Mesenchymal stem cell (in vitro differentiated cells and primary cell): ENCODE measurements at regions not wholly inside any gene's neighbourhood (a gene's known extent, or its start where the extent isn't known, plus 50 kb on each side); places are given as distances from the start of the nearest gene placed in this dataset.

Source experiments
- DNase-seq: peaks from one replicate; pipeline ENCODE4 v3.0.0-alpha.2; 2013
- H2AFZ ChIP-seq: one replicate; pipeline ENCODE4 v1.6.1; 2013; ENCODE audit warnings: low read depth, mild to moderate bottlenecking, control low read depth, inconsistent platforms, low read length, moderate library complexity
- H2AK5ac ChIP-seq: 2 replicates; pipeline ENCODE4 v1.6.1; 2013; ENCODE audit warnings: low read length, moderate library complexity, mild to moderate bottlenecking, inconsistent platforms; ENCODE audit not compliant: severe bottlenecking
- H2BK120ac ChIP-seq: one replicate; pipeline ENCODE4 v1.6.1; 2013; ENCODE audit warnings: low read depth, mild to moderate bottlenecking, inconsistent platforms, low read length, moderate library complexity
- H2BK12ac ChIP-seq, 2 experiments: one replicate each; pipeline ENCODE4 v1.6.1; 2013; ENCODE audit warnings: inconsistent platforms in 2 of 2, low read length in 2 of 2, mild to moderate bottlenecking in 2 of 2, moderate library complexity in 2 of 2, control low read depth in 1 of 2
- H2BK15ac ChIP-seq: one replicate; pipeline ENCODE4 v1.6.1; 2013; ENCODE audit warnings: mild to moderate bottlenecking, low read depth, inconsistent platforms; ENCODE audit not compliant: poor library complexity, severe bottlenecking
- H2BK5ac ChIP-seq: 2 replicates; pipeline ENCODE4 v1.6.1; 2013; ENCODE audit warnings: low read depth, mild to moderate bottlenecking, low read length, control low read depth, inconsistent platforms; ENCODE audit not compliant: poor library complexity, severe bottlenecking
- H3K14ac ChIP-seq, 2 experiments: one replicate each; pipeline ENCODE4 v1.6.1; 2013; ENCODE audit warnings: inconsistent platforms in 2 of 2, low read length in 2 of 2, control low read depth in 1 of 2, mild to moderate bottlenecking in 1 of 2, moderate library complexity in 1 of 2
- H3K18ac ChIP-seq, 2 experiments: one replicate each; pipeline ENCODE4 v1.6.1; 2013; ENCODE audit warnings: inconsistent platforms in 2 of 2, low read length in 2 of 2, control low read depth in 1 of 2, low read depth in 1 of 2, mild to moderate bottlenecking in 1 of 2
- H3K23ac ChIP-seq, 2 experiments: one replicate each; pipeline ENCODE4 v1.6.1; 2013; ENCODE audit warnings: inconsistent platforms in 2 of 2, low read length in 2 of 2, mild to moderate bottlenecking in 2 of 2, moderate library complexity in 2 of 2, control low read depth in 1 of 2
- H3K27ac ChIP-seq: 2 replicates; pipeline ENCODE4 v1.5.1; 2013; ENCODE audit warnings: mild to moderate bottlenecking, moderate library complexity, low read length, control low read depth, inconsistent platforms; ENCODE audit not compliant: poor library complexity, severe bottlenecking
- H3K27me3 ChIP-seq, 2 experiments: 2 replicates each; pipeline versions ENCODE4 v1.6.1 to v1.7.0; 2013; ENCODE audit warnings: low read length in 2 of 2, mild to moderate bottlenecking in 2 of 2, moderate library complexity in 2 of 2, control low read depth in 1 of 2, inconsistent platforms in 1 of 2; ENCODE audit not compliant: control insufficient read depth in 1 of 2, insufficient read depth in 1 of 2
- H3K36me3 ChIP-seq, 2 experiments: 2 replicates each; pipeline versions ENCODE4 v1.6.1 to v1.7.0; 2013; ENCODE audit warnings: low read length in 2 of 2, control low read depth in 1 of 2, inconsistent platforms in 1 of 2, low read depth in 1 of 2, mild to moderate bottlenecking in 1 of 2; ENCODE audit not compliant: insufficient read depth in 2 of 2, control insufficient read depth in 1 of 2
- H3K4ac ChIP-seq, 2 experiments: one replicate each; pipeline ENCODE4 v1.6.1; 2013; ENCODE audit warnings: inconsistent platforms in 2 of 2, low read length in 2 of 2, mild to moderate bottlenecking in 2 of 2, moderate library complexity in 2 of 2, control low read depth in 1 of 2, low read depth in 1 of 2
- H3K4me1 ChIP-seq: 2 replicates; pipeline ENCODE4 v1.6.1; 2013; ENCODE audit warnings: low read depth, low read length, control low read depth; ENCODE audit not compliant: control insufficient read depth, insufficient read depth
- H3K4me2 ChIP-seq: 2 replicates; pipeline ENCODE4 v1.6.1; 2013; ENCODE audit warnings: low read length, mild to moderate bottlenecking, inconsistent platforms; ENCODE audit not compliant: poor library complexity, severe bottlenecking
- H3K4me3 ChIP-seq, 2 experiments: 2 replicates each; pipeline versions ENCODE4 v1.5.1 to v1.7.0; 2013; ENCODE audit warnings: low read length in 2 of 2, mild to moderate bottlenecking in 2 of 2, control low read depth in 1 of 2, low read depth in 1 of 2; ENCODE audit not compliant: insufficient read depth in 1 of 2
- H3K79me1 ChIP-seq: replicated peaks from 2 replicates; pipeline ENCODE4 v1.6.1; 2013; ENCODE audit warnings: mild to moderate bottlenecking, control low read depth, low read length, inconsistent platforms; ENCODE audit not compliant: poor library complexity, severe bottlenecking
- H3K9ac ChIP-seq: 2 replicates; pipeline ENCODE4 v1.7.0; 2013; ENCODE audit warnings: mild to moderate bottlenecking, low read length, moderate library complexity
- H3K9me3 ChIP-seq: 2 replicates; pipeline ENCODE4 v1.7.0; 2013; ENCODE audit warnings: mild to moderate bottlenecking, low read length; ENCODE audit not compliant: control insufficient read depth
- H4K8ac ChIP-seq: one replicate; pipeline ENCODE4 v1.6.1; 2013; ENCODE audit warnings: inconsistent platforms, mild to moderate bottlenecking, low read length, moderate library complexity
- H4K91ac ChIP-seq: one replicate; pipeline ENCODE4 v1.6.1; 2013; ENCODE audit warnings: mild to moderate bottlenecking, low read length, inconsistent platforms
- WGBS: methylation state at CpG from one replicate; pipeline ENCODE4 v1.1.7; 2013; ENCODE audit warnings: mixed read lengths; 5-methylcytosine and 5-hydroxymethylcytosine counted together

DNA sequence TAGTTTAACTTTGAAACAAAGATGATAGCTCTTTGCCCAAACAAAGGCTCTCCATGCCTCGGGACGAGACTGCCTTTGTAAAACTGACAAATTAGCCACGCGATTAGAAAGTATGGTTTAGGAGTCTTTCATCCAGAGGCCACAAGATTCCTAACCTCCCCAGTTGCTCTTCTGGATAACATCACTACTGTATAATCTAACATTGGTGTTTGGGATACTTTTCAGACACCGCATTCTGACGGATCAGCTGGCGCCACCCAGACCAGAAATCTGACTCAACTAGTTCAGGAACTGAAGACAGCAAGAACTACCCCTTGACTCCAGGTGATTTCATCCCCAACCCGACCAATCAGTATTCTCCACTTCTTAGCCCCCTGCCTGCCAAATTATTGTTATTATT is 98.1 kb upstream of the TEX13D start:
- Histone ChIP-seq H2AFZ (no peak overlapping the region), H2BK5ac (no peak overlapping the region), H4K91ac (no peak overlapping the region), H3K4ac (no peak overlapping the region), H3K14ac (no peak overlapping the region), H3K9ac (no peak overlapping the region), H2BK12ac (no peak overlapping the region), H3K23ac (no peak overlapping the region), H3K4me2 (no peak overlapping the region), H3K18ac (no peak overlapping the region), H3K27me3 (peaks cover 0 to 9% of the 10 kb centered on the region in 2 experiments), H2BK15ac (no peak overlapping the region), H3K27ac (no peak overlapping the region), H3K4me1 (no peaks in the 10 kb centered on the region), H3K9me3 (no peaks in the 10 kb centered on the region), H4K8ac (no peak overlapping the region), H3K4me3 (no peak overlapping the region), H2BK120ac (no peak overlapping the region), H3K79me1 (no peaks in the 10 kb centered on the region), H3K36me3 (no peaks in the 10 kb centered on the region), H2AK5ac (no peak overlapping the region)
- DNase-seq = no peak
- 92% methylated on average over 3 of the region's 8 CpGs for WGBS

DNA sequence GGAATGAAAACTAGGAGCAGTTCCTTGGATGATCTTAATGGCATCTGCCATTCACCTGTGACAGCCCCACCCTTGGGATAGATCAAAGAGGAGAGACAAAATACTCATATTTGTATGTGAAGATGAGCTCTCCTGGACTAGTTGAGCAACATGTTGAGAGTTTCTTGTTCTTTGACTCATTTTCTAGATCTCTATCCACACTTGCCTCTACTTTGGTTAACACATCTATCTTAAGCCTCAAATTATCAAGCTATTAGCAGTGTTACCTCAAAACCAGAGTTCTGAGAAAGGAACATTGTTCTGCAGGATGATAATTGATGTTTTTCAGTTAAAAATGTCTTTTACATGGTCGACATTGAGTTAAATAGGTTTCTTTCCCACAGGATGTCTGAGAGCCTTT is 94.2 kb upstream of the TEX13D start:
- Histone ChIP-seq H3K79me1 (no peaks in the 10 kb centered on the region), H3K4me3 (no peak overlapping the region), H2AFZ (no peak overlapping the region), H3K9ac (no peak overlapping the region), H3K36me3 (no peaks in the 10 kb centered on the region), H2BK5ac (no peak overlapping the region), H4K8ac (no peak overlapping the region), H2BK120ac (no peak overlapping the region), H3K9me3 (no peaks in the 10 kb centered on the region), H3K27me3 (peaks cover 0 to 9% of the 10 kb centered on the region in 2 experiments), H3K4ac (no peak overlapping the region), H3K18ac (no peak overlapping the region), H3K4me1 (no peaks in the 10 kb centered on the region), H3K27ac (no peak overlapping the region), H3K4me2 (no peak overlapping the region), H2BK15ac (no peak overlapping the region), H4K91ac (no peak overlapping the region), H3K14ac (no peak overlapping the region), H2AK5ac (no peak overlapping the region), H2BK12ac (no peak overlapping the region), H3K23ac (no peak overlapping the region)
- DNase-seq = no peak
- no CpG with 5 or more reads among the region's 1 CpG for WGBS

DNA sequence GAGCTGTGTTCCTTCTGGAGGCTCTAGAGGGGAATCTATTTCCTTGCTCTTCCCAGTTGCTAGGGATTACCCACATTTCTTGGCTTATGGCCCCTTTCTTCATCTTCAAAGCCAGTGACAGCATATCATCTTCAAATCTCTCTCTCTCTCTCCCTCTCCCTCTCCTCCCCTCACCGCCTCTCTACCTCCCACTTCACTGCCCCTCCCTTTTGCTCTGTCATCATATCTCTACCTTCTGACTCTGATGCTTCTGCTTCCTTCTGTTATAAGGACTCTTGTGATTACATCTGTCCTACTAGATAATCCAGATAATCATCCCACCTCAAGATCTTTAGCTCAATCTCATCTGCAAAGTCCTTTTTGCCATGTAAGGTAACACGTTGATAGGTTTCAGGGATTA is 93.1 kb upstream of the TEX13D start:
- no peaks in the 10 kb centered on the region for H3K9me3 ChIP-seq
- no peak overlapping the region for H4K91ac ChIP-seq
- H3K9ac ChIP-seq = no peak overlapping the region
- H3K18ac ChIP-seq = no peak overlapping the region
- H2BK12ac ChIP-seq = no peak overlapping the region
- no peak overlapping the region for H2AK5ac ChIP-seq
- H3K27me3 ChIP-seq = peaks cover 0 to 9% of the 10 kb centered on the region in 2 experiments
- H3K14ac ChIP-seq = no peak overlapping the region
- no peak overlapping the region for H3K27ac ChIP-seq
- H3K79me1 ChIP-seq = no peaks in the 10 kb centered on the region
- no peak for DNase-seq
- no peak overlapping the region for H3K4ac ChIP-seq
- H2BK5ac ChIP-seq = no peak overlapping the region
- 83% methylated on average over 1 of the region's 2 CpGs for WGBS
- no peak overlapping the region for H3K4me3 ChIP-seq
- no peak overlapping the region for H2AFZ ChIP-seq
- no peaks in the 10 kb centered on the region for H3K36me3 ChIP-seq
- H3K23ac ChIP-seq = no peak overlapping the region
- H2BK120ac ChIP-seq = no peak overlapping the region
- H3K4me2 ChIP-seq = no peak overlapping the region
- H4K8ac ChIP-seq = no peak overlapping the region
- no peaks in the 10 kb centered on the region for H3K4me1 ChIP-seq
- H2BK15ac ChIP-seq = no peak overlapping the region

DNA sequence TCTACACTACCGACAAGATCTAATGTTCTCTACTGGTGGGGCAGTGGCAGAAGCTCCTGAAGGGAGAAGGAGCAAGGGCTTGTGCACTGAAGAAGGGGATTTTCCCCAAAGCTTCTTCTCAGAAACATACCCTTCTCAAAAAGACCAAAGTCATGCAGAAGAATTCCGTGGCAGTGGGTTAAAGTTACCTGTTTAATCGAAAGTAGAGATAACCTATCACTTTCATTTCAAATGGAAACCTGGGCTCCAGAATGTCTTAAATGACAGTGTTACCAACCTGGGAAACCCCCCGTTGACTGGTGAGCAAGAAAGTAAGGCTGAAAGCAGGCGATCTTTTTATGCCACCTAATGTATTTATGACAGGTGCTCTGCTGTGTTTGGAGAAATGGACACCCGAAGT is 92.5 kb upstream of the TEX13D start:
- H3K27me3 ChIP-seq = peaks cover 0 to 9% of the 10 kb centered on the region in 2 experiments
- H3K14ac ChIP-seq = no peak overlapping the region
- H3K4me2 ChIP-seq = no peak overlapping the region
- H3K4ac ChIP-seq = no peak overlapping the region
- no peaks in the 10 kb centered on the region for H3K4me1 ChIP-seq
- H2BK12ac ChIP-seq = no peak overlapping the region
- no peak overlapping the region for H2BK120ac ChIP-seq
- H3K23ac ChIP-seq = no peak overlapping the region
- WGBS = 72% methylated on average over 2 of the region's 6 CpGs
- H3K18ac ChIP-seq = no peak overlapping the region
- no peaks in the 10 kb centered on the region for H3K9me3 ChIP-seq
- no peak overlapping the region for H2AK5ac ChIP-seq
- no peak overlapping the region for H3K9ac ChIP-seq
- no peaks in the 10 kb centered on the region for H3K79me1 ChIP-seq
- no peak overlapping the region for H2BK15ac ChIP-seq
- no peaks in the 10 kb centered on the region for H3K36me3 ChIP-seq
- H2BK5ac ChIP-seq = no peak overlapping the region
- no peak overlapping the region for H2AFZ ChIP-seq
- no peak overlapping the region for H4K8ac ChIP-seq
- no peak overlapping the region for H3K4me3 ChIP-seq
- H3K27ac ChIP-seq = no peak overlapping the region
- H4K91ac ChIP-seq = no peak overlapping the region
- no peak for DNase-seq
